Neuron (in vitro differentiated cells): ENCODE measurements at regions not wholly inside any gene's neighbourhood (a gene's known extent, or its start where the extent isn't known, plus 50 kb on each side); places are given as distances from the start of the nearest gene placed in this dataset.

Source experiments
- H2AFZ ChIP-seq: one replicate; pipeline ENCODE4 v1.6.1; 2013; ENCODE audit warnings: low read depth, mild to moderate bottlenecking, inconsistent platforms, low read length, moderate library complexity
- H3K27me3 ChIP-seq: one replicate; pipeline ENCODE4 v1.6.1; 2013; ENCODE audit warnings: low read length; ENCODE audit not compliant: insufficient read depth
- H3K36me3 ChIP-seq: one replicate; pipeline ENCODE4 v1.6.1; 2013; ENCODE audit warnings: low read length; ENCODE audit not compliant: insufficient read depth
- H3K4me1 ChIP-seq: one replicate; pipeline ENCODE4 v1.6.1; 2013; ENCODE audit warnings: low read length; ENCODE audit not compliant: insufficient read depth
- H3K4me3 ChIP-seq: 2 replicates; pipeline ENCODE4 v1.5.1; 2013; ENCODE audit warnings: mild to moderate bottlenecking, low read length, moderate library complexity
- H3K9me3 ChIP-seq: one replicate; pipeline ENCODE4 v1.6.1; 2013; ENCODE audit warnings: low read length

DNA sequence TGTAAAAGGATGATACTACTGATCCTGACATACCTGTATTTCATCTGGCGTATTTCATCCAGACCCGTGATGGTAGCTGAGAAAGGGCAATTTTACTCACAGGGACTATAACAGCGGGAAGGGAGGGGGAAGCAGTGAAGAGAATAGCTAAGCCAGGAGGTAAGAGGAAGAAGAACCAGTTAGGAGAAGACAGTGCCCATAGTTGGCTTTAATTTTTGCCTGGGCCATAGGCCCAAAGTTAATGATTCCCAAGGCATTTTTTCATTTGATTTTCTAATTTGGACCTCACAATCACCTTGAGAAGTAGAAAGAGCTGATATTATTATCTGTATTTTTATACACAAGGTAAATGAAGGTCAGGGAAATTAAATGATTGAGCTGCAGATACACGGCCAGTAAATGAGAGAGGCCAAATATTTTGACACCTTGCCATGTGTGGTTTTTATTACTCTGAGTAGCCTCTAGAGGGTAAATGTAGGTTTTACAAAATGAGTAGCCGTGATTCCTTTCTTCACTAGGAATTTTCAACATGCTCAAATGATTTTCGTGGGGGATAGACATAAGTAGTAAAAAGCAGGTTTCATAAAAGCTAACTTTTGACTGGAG is 382.2 kb downstream of the FUT8 start:
- Histone ChIP-seq H3K36me3 (no peaks in the 10 kb centered on the region), H2AFZ (no peak overlapping the region), H3K4me1 (no peaks in the 10 kb centered on the region), H3K4me3 (no peak overlapping the region), H3K27me3 (peaks cover 2% of the 10 kb centered on the region), H3K9me3 (no peaks in the 10 kb centered on the region)

DNA sequence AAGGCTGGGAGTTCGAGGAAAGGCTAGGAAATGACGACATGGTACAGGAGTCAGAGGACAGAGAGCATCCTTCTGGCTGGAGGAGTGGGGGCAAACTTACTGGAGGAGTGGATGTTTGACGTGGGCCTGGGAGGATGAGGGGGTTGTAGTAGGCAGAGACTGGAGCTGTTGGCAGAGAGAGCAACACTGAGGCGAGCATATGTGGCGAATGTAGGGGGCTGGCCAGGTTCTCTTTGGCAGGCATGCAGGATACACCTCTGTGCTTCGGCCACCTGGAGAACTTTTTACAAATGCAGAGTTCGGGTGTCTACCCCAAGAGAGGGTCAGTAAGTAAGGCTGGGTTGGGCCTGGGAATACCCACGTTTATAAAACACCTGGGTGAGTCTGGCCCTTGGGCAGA is 385.7 kb downstream of the FUT8 start:
- Histone ChIP-seq H3K4me3 (no peak overlapping the region), H3K9me3 (no peaks in the 10 kb centered on the region), H3K4me1 (no peaks in the 10 kb centered on the region), H2AFZ (no peak overlapping the region), H3K36me3 (no peaks in the 10 kb centered on the region), H3K27me3 (no peaks in the 10 kb centered on the region)

DNA sequence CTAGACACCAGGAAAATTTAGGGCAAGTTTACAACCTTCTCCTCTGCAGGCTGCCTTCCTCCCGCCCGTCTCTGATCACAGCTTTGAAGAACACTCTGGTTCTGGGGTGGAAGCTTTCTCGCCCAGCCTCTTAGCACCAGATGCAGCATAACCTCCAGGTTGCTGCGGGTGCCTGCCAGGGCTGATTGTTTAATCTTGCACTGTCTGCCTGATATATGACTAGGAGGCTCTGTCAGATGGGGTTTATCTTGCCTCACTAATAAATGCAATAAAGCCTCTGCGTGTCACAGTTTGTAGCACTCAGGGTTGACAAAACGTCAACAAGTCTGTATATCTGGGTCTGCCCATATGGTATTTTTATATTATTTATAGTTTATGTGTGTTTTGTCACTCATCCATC is 388.2 kb downstream of the FUT8 start:
- Histone ChIP-seq H3K36me3 (no peaks in the 10 kb centered on the region), H3K4me3 (no peak overlapping the region), H3K4me1 (no peaks in the 10 kb centered on the region), H3K9me3 (no peaks in the 10 kb centered on the region), H2AFZ (no peak overlapping the region), H3K27me3 (no peaks in the 10 kb centered on the region)

DNA sequence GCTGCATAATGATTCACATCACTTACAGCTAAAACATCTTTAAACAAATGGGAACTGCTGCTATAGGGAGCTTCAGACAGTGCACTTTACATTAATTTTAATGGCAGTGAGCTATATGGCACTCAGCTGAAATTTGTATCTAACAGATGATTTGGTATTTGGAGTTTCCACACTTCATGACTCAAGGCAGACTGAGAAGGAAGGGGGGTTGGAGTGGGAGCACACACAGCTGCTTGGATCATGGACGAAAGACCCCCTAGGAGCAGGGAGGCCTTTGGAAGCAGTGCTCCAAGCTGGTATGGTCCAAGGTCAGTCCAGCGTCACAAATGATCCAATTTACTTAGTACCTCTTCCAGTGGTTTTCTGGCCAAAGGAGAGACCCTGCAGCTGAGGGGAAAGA is 389.7 kb downstream of the FUT8 start:
- Histone ChIP-seq H2AFZ (no peak overlapping the region), H3K4me3 (no peak overlapping the region), H3K9me3 (no peaks in the 10 kb centered on the region), H3K36me3 (no peaks in the 10 kb centered on the region), H3K4me1 (no peaks in the 10 kb centered on the region), H3K27me3 (no peaks in the 10 kb centered on the region)

DNA sequence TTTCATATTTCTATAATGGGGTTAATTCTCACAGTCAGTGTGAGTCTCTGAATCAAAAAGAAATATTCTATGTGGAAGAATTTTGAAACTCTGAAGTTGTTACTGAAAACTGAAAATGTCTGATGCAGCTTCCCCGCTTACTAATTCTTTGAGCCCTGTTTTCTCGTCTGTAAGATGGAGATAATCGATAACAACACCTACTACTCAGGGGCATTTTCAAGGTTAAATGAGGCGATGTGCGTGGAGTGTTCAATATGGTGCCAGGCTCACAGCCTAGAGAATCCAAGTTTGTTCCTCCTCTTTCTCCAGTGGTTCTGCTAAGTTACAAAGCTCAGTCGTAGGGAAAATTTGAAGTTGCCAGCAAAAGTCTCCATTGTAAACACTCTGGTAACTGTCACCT is 391.4 kb downstream of the FUT8 start:
- no peak overlapping the region for H3K4me3 ChIP-seq
- no peaks in the 10 kb centered on the region for H3K4me1 ChIP-seq
- no peak overlapping the region for H2AFZ ChIP-seq
- no peaks in the 10 kb centered on the region for H3K27me3 ChIP-seq
- H3K9me3 ChIP-seq: peaks cover under 1% of the 10 kb centered on the region
- no peaks in the 10 kb centered on the region for H3K36me3 ChIP-seq

DNA sequence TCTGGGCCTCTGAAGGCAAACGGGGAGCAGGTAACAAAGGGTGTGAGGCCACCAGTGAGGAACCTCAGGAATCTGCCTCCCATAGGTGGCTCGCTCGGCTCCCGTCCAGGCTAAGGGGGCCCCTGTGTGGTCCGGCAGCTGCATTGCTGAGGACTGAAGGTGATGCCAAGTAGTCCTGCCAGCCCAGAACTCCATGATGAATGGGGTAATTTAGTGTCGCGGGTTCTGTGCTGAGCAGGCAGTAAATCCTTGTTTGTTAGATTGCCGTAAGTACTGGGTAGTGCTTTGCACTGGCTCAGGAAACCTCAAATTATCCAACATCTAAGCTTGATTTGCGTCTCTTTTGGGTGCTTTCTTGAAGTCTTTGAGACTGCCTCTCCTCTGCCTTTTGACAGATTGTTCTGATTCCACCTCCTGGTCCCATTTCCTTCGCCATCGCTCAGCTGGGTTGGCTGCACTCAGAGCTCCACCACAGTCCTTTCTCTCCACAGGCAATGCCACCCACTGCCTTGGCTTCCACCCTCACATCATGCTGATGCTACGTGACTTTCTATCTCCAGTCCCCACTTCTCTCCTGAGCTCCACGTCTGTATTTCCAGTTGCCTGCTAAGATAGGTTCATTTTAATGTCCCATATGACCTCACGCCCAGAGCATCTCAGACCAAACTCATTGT is 392.0 kb downstream of the FUT8 start:
- H2AFZ ChIP-seq: no peak overlapping the region
- no peaks in the 10 kb centered on the region for H3K4me1 ChIP-seq
- H3K36me3 ChIP-seq: no peaks in the 10 kb centered on the region
- no peaks in the 10 kb centered on the region for H3K27me3 ChIP-seq
- peaks cover 3% of the 10 kb centered on the region for H3K9me3 ChIP-seq
- H3K4me3 ChIP-seq: no peak overlapping the region

- H2AFZ ChIP-seq: no peak overlapping the region
- no peaks in the 10 kb centered on the region for H3K36me3 ChIP-seq
- no peaks in the 10 kb centered on the region for H3K27me3 ChIP-seq
- H3K9me3 ChIP-seq: peaks cover 3% of the 10 kb centered on the region
- no peak overlapping the region for H3K4me3 ChIP-seq
- no peaks in the 10 kb centered on the region for H3K4me1 ChIP-seq
These were observed 392.6 kb downstream of the FUT8 start for GRCh38 chr14:65805113-65805473.

DNA sequence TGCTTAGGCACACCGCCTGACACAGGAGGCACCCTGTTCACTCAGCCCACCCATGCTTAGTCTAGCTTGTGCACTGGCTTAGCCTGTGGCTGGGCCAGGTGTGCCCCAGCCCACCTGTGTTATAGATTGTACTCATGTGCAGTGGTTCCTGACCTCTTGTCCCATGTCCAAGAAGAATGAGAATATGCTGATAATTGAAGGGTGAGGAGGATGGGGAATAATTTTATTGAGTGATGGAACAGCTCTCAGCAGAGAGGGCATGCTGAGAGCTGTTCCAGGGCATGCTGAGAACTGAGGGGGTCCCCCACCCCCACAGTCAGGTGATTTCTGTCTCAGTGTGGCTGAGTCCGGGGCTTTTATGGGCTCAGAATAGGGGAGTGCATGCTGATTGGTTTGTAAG is 395.9 kb downstream of the FUT8 start:
- peaks cover 4% of the 10 kb centered on the region for H3K4me1 ChIP-seq
- H3K9me3 ChIP-seq: peaks cover 3% of the 10 kb centered on the region
- H2AFZ ChIP-seq: no peak overlapping the region
- H3K27me3 ChIP-seq: no peaks in the 10 kb centered on the region
- no peak overlapping the region for H3K4me3 ChIP-seq
- H3K36me3 ChIP-seq: no peaks in the 10 kb centered on the region

- Histone ChIP-seq H3K4me3 (no peak overlapping the region), H3K9me3 (peaks cover 3% of the 10 kb centered on the region), H2AFZ (no peak overlapping the region), H3K4me1 (peaks cover 6% of the 10 kb centered on the region), H3K27me3 (no peaks in the 10 kb centered on the region), H3K36me3 (no peaks in the 10 kb centered on the region)
These were observed 397.8 kb downstream of the FUT8 start for GRCh38 chr14:65810322-65810721.

DNA sequence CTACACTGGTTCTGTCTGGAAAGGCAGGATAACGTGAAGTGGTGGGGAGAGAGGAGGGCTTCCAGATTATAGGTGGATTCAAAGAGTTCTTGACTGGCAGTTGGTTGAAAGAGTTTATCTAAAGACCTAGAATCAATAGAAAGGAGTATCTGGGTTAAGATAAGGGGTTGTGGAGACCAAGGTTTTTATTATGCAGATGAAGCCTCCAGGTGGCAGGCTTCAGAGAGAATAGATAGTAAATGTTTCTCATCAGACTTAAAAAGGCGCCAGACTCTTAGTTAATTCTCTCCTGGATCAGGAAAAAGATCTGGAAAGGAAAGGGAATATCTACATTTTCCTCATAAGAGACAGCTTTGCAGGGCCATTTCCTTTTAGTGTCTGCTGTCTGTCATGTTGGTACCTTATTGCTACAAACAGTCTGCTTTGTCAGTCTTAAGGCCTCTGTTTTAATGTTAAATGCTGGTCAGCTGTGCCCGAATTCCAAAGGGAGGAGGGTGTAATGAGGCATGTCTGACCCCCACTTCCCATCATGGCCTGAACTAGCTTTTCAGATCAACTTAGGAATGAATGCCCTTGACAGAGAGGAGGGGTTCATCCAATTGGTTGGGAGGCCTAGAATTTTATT is 401.3 kb downstream of the FUT8 start:
- Histone ChIP-seq H2AFZ (no peak overlapping the region), H3K4me1 (peaks cover 6% of the 10 kb centered on the region), H3K9me3 (peaks cover 2% of the 10 kb centered on the region), H3K36me3 (no peaks in the 10 kb centered on the region), H3K4me3 (no peak overlapping the region), H3K27me3 (no peaks in the 10 kb centered on the region)

GRCh38 chr14:65815127-65815526 is 402.6 kb downstream of the FUT8 start:
- Histone ChIP-seq H3K4me1 (peaks cover 6% of the 10 kb centered on the region), H3K36me3 (no peaks in the 10 kb centered on the region), H3K27me3 (no peaks in the 10 kb centered on the region), H2AFZ (no peak overlapping the region), H3K4me3 (no peak overlapping the region), H3K9me3 (no peaks in the 10 kb centered on the region)

DNA sequence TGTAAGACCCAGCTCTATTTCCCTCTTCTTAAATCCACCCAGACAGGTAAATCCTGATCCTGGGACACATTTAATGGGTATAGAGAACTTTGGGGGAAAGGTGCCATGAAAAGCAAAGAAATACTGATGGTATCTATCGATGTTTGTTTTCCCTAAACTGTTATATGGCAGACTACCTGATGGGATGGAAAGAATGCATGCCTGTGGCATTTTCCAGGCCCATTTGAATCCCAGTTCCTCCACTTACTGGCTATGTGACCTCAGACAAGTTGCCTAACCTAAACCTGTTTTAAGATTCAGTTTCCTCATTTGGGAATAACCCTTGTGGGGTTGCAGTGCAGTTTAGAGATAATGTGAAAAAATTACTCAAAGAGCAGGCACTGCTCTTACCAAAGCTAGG is 404.5 kb downstream of the FUT8 start:
- Histone ChIP-seq H3K9me3 (no peaks in the 10 kb centered on the region), H2AFZ (no peak overlapping the region), H3K4me1 (peaks cover 2% of the 10 kb centered on the region), H3K4me3 (no peak overlapping the region), H3K27me3 (no peaks in the 10 kb centered on the region), H3K36me3 (no peaks in the 10 kb centered on the region)

DNA sequence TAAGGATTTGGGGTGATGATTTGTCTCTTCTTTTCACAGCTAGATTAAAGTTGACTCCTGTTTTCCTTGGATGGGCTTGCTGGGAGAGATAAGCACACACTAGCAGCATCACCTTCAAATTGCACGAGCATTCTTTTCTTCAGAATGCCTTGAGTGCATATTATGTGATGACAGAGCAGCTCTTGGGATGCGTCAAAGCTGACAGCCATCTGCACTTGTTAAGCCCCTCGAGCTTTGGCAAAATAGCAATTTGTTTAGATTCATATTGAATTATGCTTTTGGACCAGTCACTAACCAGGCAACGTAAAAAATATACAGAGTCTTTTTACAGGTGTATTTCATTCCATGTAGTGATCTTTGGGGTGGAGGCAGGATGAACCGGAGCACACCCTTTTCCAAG is 407.0 kb downstream of the FUT8 start:
- no peaks in the 10 kb centered on the region for H3K4me1 ChIP-seq
- H3K4me3 ChIP-seq: no peak overlapping the region
- H3K36me3 ChIP-seq: no peaks in the 10 kb centered on the region
- no peak overlapping the region for H2AFZ ChIP-seq
- H3K27me3 ChIP-seq: no peaks in the 10 kb centered on the region
- no peaks in the 10 kb centered on the region for H3K9me3 ChIP-seq
